PFSK-1 (cell line): ENCODE measurements at regions not wholly inside any gene's neighbourhood (a gene's known extent, or its start where the extent isn't known, plus 50 kb on each side); places are given as distances from the start of the nearest gene placed in this dataset.

Source experiments
- FOXP2 ChIP-seq: optimal IDR thresholded peaks from 2 replicates; pipeline ENCODE3; 2011; ENCODE audit warnings: borderline replicate concordance, control low read depth, inconsistent platforms; ENCODE audit not compliant: insufficient read depth; ENCODE audit errors: extremely low read length, extremely low read depth
- POLR2AphosphoS5 ChIP-seq: IDR thresholded peaks from 2 replicates; pipeline ENCODE4 v1.6.1; 2012; ENCODE audit warnings: low read depth, mild to moderate bottlenecking, control low read depth, low read length, moderate library complexity
- REST ChIP-seq, 2 experiments: IDR thresholded peaks; 2 replicates each; pipeline versions ENCODE4 v1.6.1 to v1.8.0; 2011 to 2012; ENCODE audit warnings: low read depth in 2 of 2, low read length in 2 of 2, control low read depth in 1 of 2, inconsistent platforms in 1 of 2, mild to moderate bottlenecking in 1 of 2, moderate library complexity in 1 of 2; ENCODE audit not compliant: insufficient read depth in 1 of 2
- SIN3A ChIP-seq: IDR thresholded peaks from 2 replicates; pipeline ENCODE4 v1.6.1; 2012; ENCODE audit warnings: mild to moderate bottlenecking, low read length, moderate library complexity, borderline replicate concordance; ENCODE audit not compliant: insufficient read depth
- TAF1 ChIP-seq: IDR thresholded peaks from 2 replicates; pipeline ENCODE4 v1.6.1; 2012; ENCODE audit warnings: low read length, control low read depth, borderline replicate concordance; ENCODE audit not compliant: insufficient read depth

GRCh38 chr22:48886604-48887393, 940.9 kb downstream of the BRD1 start:
- TF ChIP-seq POLR2AphosphoS5 (no peak), TAF1 (no peak), FOXP2 (no peak), REST (IDR thresholded peaks at IDR 0.05; ENCODE audit: insufficient read depth in 1 of 2, low read depth in 2 of 2, low read length in 2 of 2) (no peak), SIN3A (no peak)

- no peak for TF ChIP-seq FOXP2
- TF ChIP-seq TAF1, result no peak
- TF ChIP-seq REST (IDR thresholded peaks at IDR 0.05; ENCODE audit: insufficient read depth in 1 of 2, low read depth in 2 of 2, low read length in 2 of 2), result no peak
- TF ChIP-seq SIN3A, result no peak
- no peak for TF ChIP-seq POLR2AphosphoS5
Measured at GRCh38 chr22:48885919-48886305, 941.8 kb downstream of the BRD1 start.

DNA sequence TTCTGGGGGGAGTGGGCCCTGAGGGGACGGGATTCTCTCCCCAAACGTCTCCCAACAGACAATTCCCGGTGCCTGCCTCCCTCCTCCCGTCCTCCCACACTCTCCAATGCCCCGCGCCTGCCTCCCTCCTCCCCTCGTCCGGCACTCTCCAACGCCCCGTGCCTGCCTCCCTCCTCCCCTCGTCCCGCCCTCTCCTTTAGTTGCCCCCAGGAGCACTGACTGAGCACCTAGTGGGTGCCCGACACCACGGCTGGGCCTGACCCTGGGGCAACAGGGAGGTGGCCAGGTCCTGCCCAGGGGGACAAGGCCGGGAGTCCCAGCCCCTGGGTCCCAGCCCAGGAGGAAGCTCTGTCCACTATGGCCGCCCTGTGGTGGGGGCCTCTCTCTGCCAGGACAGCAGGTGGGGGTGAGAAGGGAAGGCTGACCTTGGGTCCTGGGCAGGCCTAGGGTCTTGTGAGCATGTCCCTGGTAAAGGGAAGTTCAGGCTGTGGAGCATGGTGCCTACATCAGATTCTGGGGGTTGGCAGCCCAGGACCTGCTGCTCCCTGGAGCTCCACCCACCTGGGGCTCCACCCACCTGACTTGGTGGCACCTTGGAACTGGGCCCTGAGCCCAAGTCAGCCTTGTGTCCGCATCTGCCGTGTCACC, 942.3 kb downstream of the BRD1 start:
- TF ChIP-seq SIN3A (no peak), TAF1 (no peak), POLR2AphosphoS5 (no peak), REST (IDR thresholded peaks at IDR 0.05; ENCODE audit: insufficient read depth in 1 of 2, low read depth in 2 of 2, low read length in 2 of 2) (no peak), FOXP2 (no peak)

DNA sequence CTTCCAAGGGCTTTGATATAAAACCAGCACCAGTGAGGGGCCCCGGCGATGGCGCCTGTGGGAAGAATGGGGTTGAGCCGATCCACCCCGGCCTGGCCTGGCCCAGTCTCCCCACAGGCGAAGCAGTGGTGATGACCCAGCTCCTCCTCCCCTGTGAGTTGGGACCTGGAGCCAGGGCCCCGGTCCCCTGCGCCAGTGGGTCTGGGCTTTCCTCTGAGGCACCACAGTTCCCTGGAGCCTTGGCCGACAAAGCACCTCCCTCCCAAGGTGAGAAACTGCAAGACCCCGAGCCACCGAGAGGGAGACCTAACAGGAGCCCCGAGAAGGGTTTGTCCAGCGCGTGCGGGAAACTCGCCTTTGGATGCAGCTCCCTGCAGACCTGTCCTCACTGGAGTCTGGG, 942.9 kb downstream of the BRD1 start:
- TF ChIP-seq POLR2AphosphoS5 (no peak), REST (IDR thresholded peaks at IDR 0.05; ENCODE audit: insufficient read depth in 1 of 2, low read depth in 2 of 2, low read length in 2 of 2) (no peak), SIN3A (no peak), TAF1 (no peak), FOXP2 (no peak)
